ENCODE measurements at regions not wholly inside any gene's neighbourhood (a gene's known extent, or its start where the extent isn't known, plus 50 kb on each side); places are given as distances from the start of the nearest gene placed in this dataset.

DNA sequence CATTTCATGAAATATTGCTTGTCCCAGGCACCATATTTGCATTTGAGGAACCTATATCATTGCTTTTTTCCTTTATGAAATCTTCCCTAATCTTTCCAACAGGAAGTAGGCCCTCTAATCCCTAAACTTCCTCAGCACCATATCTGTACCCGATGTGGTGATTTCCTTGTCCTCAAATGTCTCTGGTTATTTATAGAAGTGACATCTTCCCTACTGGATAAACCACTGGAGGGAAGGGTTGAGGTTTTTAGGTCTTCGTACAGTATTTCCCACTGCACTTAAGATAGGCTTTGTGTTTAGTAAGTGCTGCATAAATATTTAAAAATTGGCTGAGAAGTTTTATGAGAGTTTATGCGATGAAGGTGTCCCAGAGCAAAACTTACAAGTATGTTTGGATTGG lies 54.9 kb upstream of the TMEM170B start:
- intact Hi-C loops (cut with micrococcal nuclease; ENCODE audit: unreplicated experiment), result no loop called here
- Histone ChIP-seq H3K4me1 (ENCODE audit: control insufficient read depth, insufficient read depth, low read length) (no peaks in the 10 kb centered on the region), H3K27ac (ENCODE audit: control insufficient read depth, insufficient read depth) (no peak overlapping the region), H2AFZ (ENCODE audit: control insufficient read depth, low read depth, low read length) (no peak overlapping the region), H3K4me2 (ENCODE audit: control insufficient read depth, insufficient read depth) (no peak overlapping the region), H3K36me3 (ENCODE audit: control insufficient read depth in 2 of 2, insufficient read depth in 2 of 2, low read length in 1 of 2) (no peaks in the 10 kb centered on the region), H3K4me3 (no peak overlapping the region), H3K79me2 (ENCODE audit: control insufficient read depth, insufficient read depth, low read length) (no peaks in the 10 kb centered on the region), H3K27me3 (replicated peaks in 1 of 2; ENCODE audit: control insufficient read depth in 2 of 2, insufficient read depth in 2 of 2, low read length in 1 of 2) (no peaks in the 10 kb centered on the region), H3K9ac (ENCODE audit: control insufficient read depth, insufficient read depth, low read length) (no peak overlapping the region), H3K9me3 (replicated peaks; ENCODE audit: control insufficient read depth, insufficient read depth, low read length) (no peaks in the 10 kb centered on the region), H4K20me1 (ENCODE audit: control insufficient read depth, insufficient read depth) (no peaks in the 10 kb centered on the region)
- in situ Hi-C loops (cut with MboI), result no loop called here
- 83% methylated on average over 3 of the region's 3 CpGs for WGBS (ENCODE audit: insufficient coverage, insufficient replicate concordance, low lambda C conversion rate, missing lambda C conversion rate)
- FAIRE-seq (no peak), ATAC-seq (no peak), DNase-seq (ENCODE audit: low read depth, low spot score) (no peak)
- ChIA-PET SMC1A (ENCODE audit: uncharacterized antibody, unreplicated experiment) (interaction anchor here (0.8 to 0.9 kb wide), 2 partner anchors 8 kb away, joined by 3 to 5 read pairs; no protein-coding TSS in a partner anchor), RAD21 (ENCODE audit: unreplicated experiment) (no interaction called here), POLR2A (no interaction called here), CTCF (no interaction called here)
- TF ChIP-seq POLR2A (IDR thresholded peaks at IDR 0.05; ENCODE audit: low read depth, low read length) (no peak), EP300 (IDR thresholded peaks at IDR 0.05; ENCODE audit: borderline replicate concordance in 1 of 2, control insufficient read depth in 1 of 2, low read depth in 2 of 2, low read length in 2 of 2) (no peak), ZSCAN29 (IDR thresholded peaks at IDR 0.05) (no peak), CREM (IDR thresholded peaks at IDR 0.05; ENCODE audit: low read depth) (no peak), ZNF622 (IDR thresholded peaks at IDR 0.05) (no peak)
- TF ChIP-seq, protein P1, sequence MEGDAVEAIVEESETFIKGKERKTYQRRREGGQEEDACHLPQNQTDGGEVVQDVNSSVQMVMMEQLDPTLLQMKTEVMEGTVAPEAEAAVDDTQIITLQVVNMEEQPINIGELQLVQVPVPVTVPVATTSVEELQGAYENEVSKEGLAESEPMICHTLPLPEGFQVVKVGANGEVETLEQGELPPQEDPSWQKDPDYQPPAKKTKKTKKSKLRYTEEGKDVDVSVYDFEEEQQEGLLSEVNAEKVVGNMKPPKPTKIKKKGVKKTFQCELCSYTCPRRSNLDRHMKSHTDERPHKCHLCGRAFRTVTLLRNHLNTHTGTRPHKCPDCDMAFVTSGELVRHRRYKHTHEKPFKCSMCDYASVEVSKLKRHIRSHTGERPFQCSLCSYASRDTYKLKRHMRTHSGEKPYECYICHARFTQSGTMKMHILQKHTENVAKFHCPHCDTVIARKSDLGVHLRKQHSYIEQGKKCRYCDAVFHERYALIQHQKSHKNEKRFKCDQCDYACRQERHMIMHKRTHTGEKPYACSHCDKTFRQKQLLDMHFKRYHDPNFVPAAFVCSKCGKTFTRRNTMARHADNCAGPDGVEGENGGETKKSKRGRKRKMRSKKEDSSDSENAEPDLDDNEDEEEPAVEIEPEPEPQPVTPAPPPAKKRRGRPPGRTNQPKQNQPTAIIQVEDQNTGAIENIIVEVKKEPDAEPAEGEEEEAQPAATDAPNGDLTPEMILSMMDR (IDR thresholded peaks at IDR 0.05 in 2 of 3, conservative IDR thresholded peaks at IDR 0.05 in 1 of 3; ENCODE audit: control insufficient read depth in 2 of 3, extremely low read depth in 1 of 3, insufficient read depth in 1 of 3, low read depth in 3 of 3, low read length in 3 of 3), result no peak
- TF ChIP-seq, protein P2, sequence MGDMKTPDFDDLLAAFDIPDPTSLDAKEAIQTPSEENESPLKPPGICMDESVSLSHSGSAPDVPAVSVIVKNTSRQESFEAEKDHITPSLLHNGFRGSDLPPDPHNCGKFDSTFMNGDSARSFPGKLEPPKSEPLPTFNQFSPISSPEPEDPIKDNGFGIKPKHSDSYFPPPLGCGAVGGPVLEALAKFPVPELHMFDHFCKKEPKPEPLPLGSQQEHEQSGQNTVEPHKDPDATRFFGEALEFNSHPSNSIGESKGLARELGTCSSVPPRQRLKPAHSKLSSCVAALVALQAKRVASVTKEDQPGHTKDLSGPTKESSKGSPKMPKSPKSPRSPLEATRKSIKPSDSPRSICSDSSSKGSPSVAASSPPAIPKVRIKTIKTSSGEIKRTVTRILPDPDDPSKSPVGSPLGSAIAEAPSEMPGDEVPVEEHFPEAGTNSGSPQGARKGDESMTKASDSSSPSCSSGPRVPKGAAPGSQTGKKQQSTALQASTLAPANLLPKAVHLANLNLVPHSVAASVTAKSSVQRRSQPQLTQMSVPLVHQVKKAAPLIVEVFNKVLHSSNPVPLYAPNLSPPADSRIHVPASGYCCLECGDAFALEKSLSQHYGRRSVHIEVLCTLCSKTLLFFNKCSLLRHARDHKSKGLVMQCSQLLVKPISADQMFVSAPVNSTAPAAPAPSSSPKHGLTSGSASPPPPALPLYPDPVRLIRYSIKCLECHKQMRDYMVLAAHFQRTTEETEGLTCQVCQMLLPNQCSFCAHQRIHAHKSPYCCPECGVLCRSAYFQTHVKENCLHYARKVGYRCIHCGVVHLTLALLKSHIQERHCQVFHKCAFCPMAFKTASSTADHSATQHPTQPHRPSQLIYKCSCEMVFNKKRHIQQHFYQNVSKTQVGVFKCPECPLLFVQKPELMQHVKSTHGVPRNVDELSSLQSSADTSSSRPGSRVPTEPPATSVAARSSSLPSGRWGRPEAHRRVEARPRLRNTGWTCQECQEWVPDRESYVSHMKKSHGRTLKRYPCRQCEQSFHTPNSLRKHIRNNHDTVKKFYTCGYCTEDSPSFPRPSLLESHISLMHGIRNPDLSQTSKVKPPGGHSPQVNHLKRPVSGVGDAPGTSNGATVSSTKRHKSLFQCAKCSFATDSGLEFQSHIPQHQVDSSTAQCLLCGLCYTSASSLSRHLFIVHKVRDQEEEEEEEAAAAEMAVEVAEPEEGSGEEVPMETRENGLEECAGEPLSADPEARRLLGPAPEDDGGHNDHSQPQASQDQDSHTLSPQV (IDR thresholded peaks at IDR 0.05), result no peak
- TF ChIP-seq, protein P3, sequence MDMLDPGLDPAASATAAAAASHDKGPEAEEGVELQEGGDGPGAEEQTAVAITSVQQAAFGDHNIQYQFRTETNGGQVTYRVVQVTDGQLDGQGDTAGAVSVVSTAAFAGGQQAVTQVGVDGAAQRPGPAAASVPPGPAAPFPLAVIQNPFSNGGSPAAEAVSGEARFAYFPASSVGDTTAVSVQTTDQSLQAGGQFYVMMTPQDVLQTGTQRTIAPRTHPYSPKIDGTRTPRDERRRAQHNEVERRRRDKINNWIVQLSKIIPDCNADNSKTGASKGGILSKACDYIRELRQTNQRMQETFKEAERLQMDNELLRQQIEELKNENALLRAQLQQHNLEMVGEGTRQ (IDR thresholded peaks at IDR 0.05; ENCODE audit: borderline replicate concordance, low read depth, low read length), result no peak
- no TSS peak for BruUV-seq (replicated peaks)

Measured in GM12878 (cell line).